Breast epithelium (tissue), 3 donors: ENCODE measurements at regions not wholly inside any gene's neighbourhood (a gene's known extent, or its start where the extent isn't known, plus 50 kb on each side); places are given as distances from the start of the nearest gene placed in this dataset.

ENCODE experiments used
- POLR2A ChIP-seq: fragments of 450-650 bp; IDR thresholded peaks from one replicate; pipeline ENCODE4 v1.6.1; 2016; ENCODE audit warnings: antibody characterized with exemption, mild to moderate bottlenecking, moderate library complexity
- POLR2AphosphoS5 ChIP-seq, 3 donors: sonication (generic); formaldehyde crosslinking; IDR thresholded peaks; one replicate each; pipeline ENCODE4 v1.6.1; 2017; ENCODE audit warnings: antibody characterized with exemption in 3 of 3

GRCh38 chr13:76383676-76384461, 502.3 kb downstream of the KCTD12 start:
- TF ChIP-seq POLR2A (no peak), POLR2AphosphoS5 (IDR thresholded peaks at IDR 0.05) (no peak)
